CD14-positive monocyte (primary cell): ENCODE measurements at regions not wholly inside any gene's neighbourhood (a gene's known extent, or its start where the extent isn't known, plus 50 kb on each side); places are given as distances from the start of the nearest gene placed in this dataset.

Source experiments
- DNase-seq, 3 donors: peaks; one replicate each; pipeline ENCODE4 v3.0.0-alpha.2; 2011 to 2022
- H2AFZ ChIP-seq: 2 replicates; pipeline ENCODE4 v1.6.0; 2012; ENCODE audit warnings: mild to moderate bottlenecking, low read depth, low read length, inconsistent platforms; ENCODE audit not compliant: insufficient read depth, poor library complexity, severe bottlenecking
- H3K27ac ChIP-seq, 2 donors: 1 replicate in 1 of 2; 2 replicates in 1 of 2; pipeline ENCODE4 v1.5.1; 2012 to 2013; ENCODE audit warnings: low read length in 2 of 2, control low read depth in 1 of 2, inconsistent platforms in 1 of 2, low read depth in 1 of 2, mild to moderate bottlenecking in 1 of 2
- H3K27me3 ChIP-seq, 2 donors: one replicate each; pipeline versions ENCODE4 v1.6.0 to v1.6.1; 2011 to 2013; ENCODE audit warnings: low read length in 2 of 2; ENCODE audit not compliant: control insufficient read depth in 2 of 2, insufficient read depth in 2 of 2
- H3K36me3 ChIP-seq, 2 donors: replicated peaks in 1 of 2; 1 replicate in 1 of 2; 2 replicates in 1 of 2; pipeline versions ENCODE4 v1.5.1 to v1.6.1; 2012 to 2013; ENCODE audit warnings: low read length in 2 of 2, control low read depth in 1 of 2, inconsistent platforms in 1 of 2, mild to moderate bottlenecking in 1 of 2; ENCODE audit not compliant: insufficient read depth in 2 of 2, control insufficient read depth in 1 of 2
- H3K4me1 ChIP-seq, 2 donors: 1 replicate in 1 of 2; 2 replicates in 1 of 2; pipeline versions ENCODE4 v1.5.1 to v1.6.1; 2012 to 2013; ENCODE audit warnings: low read length in 2 of 2, control low read depth in 1 of 2, inconsistent platforms in 1 of 2, mild to moderate bottlenecking in 1 of 2, moderate library complexity in 1 of 2; ENCODE audit not compliant: insufficient read depth in 2 of 2, control insufficient read depth in 1 of 2
- H3K4me2 ChIP-seq: replicated peaks from 2 replicates; pipeline ENCODE3; 2012; ENCODE audit warnings: low read length, moderate library complexity, mild to moderate bottlenecking; ENCODE audit not compliant: poor library complexity, severe bottlenecking; ENCODE audit errors: extremely low read depth
- H3K4me3 ChIP-seq, 3 experiments: fragments of 200-600 bp in 1 of 3; sonication (generic) in 1 of 3; replicated peaks in 1 of 3; 1 replicate in 2 of 3; 2 replicates in 1 of 3; pipeline ENCODE4 v1.5.1; 2011 to 2013; ENCODE audit warnings: low read length in 3 of 3, mild to moderate bottlenecking in 3 of 3, control low read depth in 2 of 3, low read depth in 2 of 3, inconsistent platforms in 1 of 3, moderate library complexity in 1 of 3
- H3K79me2 ChIP-seq: 2 replicates; pipeline ENCODE4 v1.6.0; 2012; ENCODE audit warnings: mild to moderate bottlenecking, control low read depth, inconsistent platforms, low read length, moderate library complexity; ENCODE audit not compliant: insufficient read depth
- H3K9ac ChIP-seq: 2 replicates; pipeline ENCODE4 v1.6.0; 2017; ENCODE audit warnings: low read length, mild to moderate bottlenecking; ENCODE audit not compliant: insufficient read depth, poor library complexity, severe bottlenecking
- H3K9me3 ChIP-seq, 2 donors: replicated peaks in 1 of 2; 1 replicate in 1 of 2; 2 replicates in 1 of 2; pipeline versions ENCODE4 v1.5.1 to v1.6.1; 2012 to 2013; ENCODE audit warnings: low read length in 2 of 2, control low read depth in 1 of 2; ENCODE audit not compliant: control insufficient read depth in 1 of 2, insufficient read depth in 1 of 2
- H4K20me1 ChIP-seq: 2 replicates; pipeline ENCODE4 v1.6.0; 2012; ENCODE audit warnings: mild to moderate bottlenecking, low read length, control low read depth, moderate library complexity; ENCODE audit not compliant: insufficient read depth
- H3K27ac Mint-ChIP-seq, 7 donors: one replicate each; pipeline ENCODE4 v1.8.0; 2020; ENCODE audit warnings: mild to moderate bottlenecking in 7 of 7, mixed read lengths in 7 of 7, moderate library complexity in 6 of 7, inconsistent platforms in 2 of 7
- H3K27me3 Mint-ChIP-seq, 3 donors: one replicate each; pipeline ENCODE4 v1.8.0; 2021 to 2022; ENCODE audit warnings: low read depth in 3 of 3, mild to moderate bottlenecking in 3 of 3, mixed read lengths in 3 of 3, moderate library complexity in 3 of 3, inconsistent platforms in 1 of 3
- H3K36me3 Mint-ChIP-seq, 2 donors: one replicate each; pipeline ENCODE4 v1.8.0; 2020; ENCODE audit warnings: mixed read lengths in 2 of 2, inconsistent platforms in 1 of 2, mild to moderate bottlenecking in 1 of 2
- H3K4me1 Mint-ChIP-seq: one replicate; pipeline ENCODE4 v1.8.0; 2020; ENCODE audit warnings: mild to moderate bottlenecking, mixed read lengths
- H3K4me3 Mint-ChIP-seq, 2 donors: one replicate each; pipeline ENCODE4 v1.8.0; 2020; ENCODE audit warnings: mild to moderate bottlenecking in 2 of 2, mixed read lengths in 2 of 2, moderate library complexity in 1 of 2
- H3K9me3 Mint-ChIP-seq, 7 donors: one replicate each; pipeline ENCODE4 v1.8.0; 2020 to 2022; ENCODE audit warnings: mixed read lengths in 7 of 7, mild to moderate bottlenecking in 6 of 7, moderate library complexity in 6 of 7, inconsistent platforms in 2 of 7
- CTCF ChIP-seq: fragments of 200-600 bp; IDR thresholded peaks from one replicate; pipeline ENCODE4 v1.8.0; 2022; ENCODE audit warnings: antibody characterized with exemption, mild to moderate bottlenecking
- WGBS: methylation state at CpG from one replicate; pipeline ENCODE4 v1.1.5; 2013; ENCODE audit warnings: missing lambda C conversion rate; ENCODE audit not compliant: insufficient coverage; 5-methylcytosine and 5-hydroxymethylcytosine counted together
- intact Hi-C, 2 donors: fragments of 100-400 bp; cut with micrococcal nuclease; formaldehyde crosslinking; loops; one replicate each; pipeline versions ENCODE4 v1.15.0 to v1.15.1; 2023

GRCh38 chr6:14924126-14925024, 321.5 kb upstream of the JARID2 start:
- no peaks in the 10 kb centered on the region for H3K9me3 ChIP-seq
- peaks cover 0 to 4% (median 0%) of the 10 kb centered on the region in 7 donors for H3K9me3 Mint-ChIP-seq
- no peak for TF ChIP-seq CTCF
- peak overlapping the region; percentile 99 to 100 (median 100) for H3K27ac Mint-ChIP-seq
- peak overlapping the region; percentile 24 for H2AFZ ChIP-seq
- H3K4me1 Mint-ChIP-seq = peaks cover 81% of the 10 kb centered on the region
- H3K27ac ChIP-seq = peak overlapping the region; percentile 99 to 100
- no peak for DNase-seq
- H3K4me3 Mint-ChIP-seq = no peak overlapping the region
- WGBS = 69% methylated on average over 12 of the region's 14 CpGs
- no peaks in the 10 kb centered on the region for H4K20me1 ChIP-seq
- no peaks in the 10 kb centered on the region for H3K79me2 ChIP-seq
- no peaks in the 10 kb centered on the region for H3K36me3 ChIP-seq
- H3K27me3 ChIP-seq = no peaks in the 10 kb centered on the region
- peaks cover 0 to 2% (median 1%) of the 10 kb centered on the region in 3 donors for H3K27me3 Mint-ChIP-seq
- H3K4me1 ChIP-seq = peaks cover 78 to 80% of the 10 kb centered on the region in 2 donors
- peaks cover 2 to 3% of the 10 kb centered on the region in 2 donors for H3K36me3 Mint-ChIP-seq
- H3K9ac ChIP-seq = no peak overlapping the region
- no peak overlapping the region for H3K4me2 ChIP-seq
- no peak overlapping the region for H3K4me3 ChIP-seq
- intact Hi-C loops = loop anchor here (5.0 kb wide), 5 partner anchors 33 to 712 kb away; partner anchors contain the start of gene JARID2 (in 1 of the 2)

- no peak for TF ChIP-seq CTCF
- H3K27me3 ChIP-seq = no peaks in the 10 kb centered on the region
- no peaks in the 10 kb centered on the region for H3K9me3 ChIP-seq
- WGBS = 100% methylated on average over 1 of the region's 5 CpGs
- no peak for DNase-seq
- H3K27ac ChIP-seq = peak overlapping the region in 1 of 2 donors; percentile 100
- no peaks in the 10 kb centered on the region for H3K79me2 ChIP-seq
- H3K4me2 ChIP-seq = no peak overlapping the region
- Mint-ChIP-seq H3K27ac (peak overlapping the region; percentile 17 to 100 (median 99)), H3K4me3 (no peak overlapping the region), H3K4me1 (peaks cover 82% of the 10 kb centered on the region), H3K36me3 (peaks cover 2 to 3% of the 10 kb centered on the region in 2 donors), H3K27me3 (peaks cover 0 to 2% (median 1%) of the 10 kb centered on the region in 3 donors), H3K9me3 (peaks cover 0 to 2% (median 0%) of the 10 kb centered on the region in 7 donors)
- no peak overlapping the region for H2AFZ ChIP-seq
- H3K4me1 ChIP-seq = peaks cover 78 to 80% of the 10 kb centered on the region in 2 donors
- no peaks in the 10 kb centered on the region for H4K20me1 ChIP-seq
- no peaks in the 10 kb centered on the region for H3K36me3 ChIP-seq
- no peak overlapping the region for H3K4me3 ChIP-seq
- H3K9ac ChIP-seq = no peak overlapping the region
- intact Hi-C loops = loop anchor here in 1 of 2 donors (5.0 kb wide), 1 partner anchor 43 kb away; no protein-coding TSS in a partner anchor
These were observed 320.7 kb upstream of the JARID2 start for GRCh38 chr6:14925025-14925698.
